ENCODE measurements at regions not wholly inside any gene's neighbourhood (a gene's known extent, or its start where the extent isn't known, plus 50 kb on each side); places are given as distances from the start of the nearest gene placed in this dataset.
"Not testable (repeated sequence)": the region's sequence is repeated elsewhere in the genome, so short reads cannot be mapped to it uniquely, and the experiment has no call there.

GRCh38 chr16:52657924-52658323 lies 111.0 kb upstream of the TOX3 start:
- Histone ChIP-seq H3K9me3 (peaks cover 4 to 23% (median 9%) of the 10 kb centered on the region in 4 donors), H3K4me1 (no peaks in the 10 kb centered on the region), H3K36me3 (no peaks in the 10 kb centered on the region), H3K27me3 (no peaks in the 10 kb centered on the region), H3K27ac (no peak overlapping the region), H3K4me3 (no peak overlapping the region)
- TF ChIP-seq POLR2A (IDR thresholded peaks at IDR 0.05) (no peak), POLR2AphosphoS5 (IDR thresholded peaks at IDR 0.05) (no peak)
- ATAC-seq (ENCODE audit: low FRiP score in 2 of 2), result peak in 1 of 2 donors; percentile 46
- WGBS, 2 donors, result 92 to 94% methylated on average over 3 of the region's 3 CpGs
- no peak for DNase-seq

- DNase-seq; H3K4me1 ChIP-seq; H3K27me3 ChIP-seq; H3K4me3 ChIP-seq; H3K27ac ChIP-seq; H3K36me3 ChIP-seq; ATAC-seq (ENCODE audit: low FRiP score in 2 of 2): not testable (repeated sequence)
- H3K9me3 ChIP-seq, result peaks cover 4 to 20% (median 7%) of the 10 kb centered on the region in 4 donors
- WGBS, 2 donors, result 68 to 74% methylated on average over 7 of the region's 7 CpGs
Observed at GRCh38 chr16:52655916-52656315, 109.0 kb upstream of the TOX3 start.

- peak in 1 of 2 donors; percentile 32 for DNase-seq
- H3K9me3 ChIP-seq, result peaks cover under 1 to 12% (median 6%) of the 10 kb centered on the region in 4 donors
- WGBS, 2 donors, result 92 to 94% methylated on average over 17 of the region's 17 CpGs
- not testable (repeated sequence) for H3K4me1 ChIP-seq; H3K27ac ChIP-seq; H3K27me3 ChIP-seq; H3K36me3 ChIP-seq; H3K4me3 ChIP-seq; ATAC-seq (ENCODE audit: low FRiP score in 2 of 2)
Observed at GRCh38 chr16:52655156-52655555, 108.2 kb upstream of the TOX3 start.

- H3K4me3 ChIP-seq, result no peak overlapping the region
- TF ChIP-seq EP300 (IDR thresholded peaks at IDR 0.05) (no peak), POLR2A (IDR thresholded peaks at IDR 0.05) (no peak), CTCF (IDR thresholded peaks at IDR 0.05) (no peak), POLR2AphosphoS5 (IDR thresholded peaks at IDR 0.05) (no peak)
- H3K4me1 ChIP-seq, result no peaks in the 10 kb centered on the region
- DNase-seq (no peak), ATAC-seq (ENCODE audit: low FRiP score in 2 of 2) (no peak)
- WGBS, 2 donors, result 83 to 86% methylated on average over 4 of the region's 4 CpGs
- no peaks in the 10 kb centered on the region for H3K36me3 ChIP-seq
- no peaks in the 10 kb centered on the region for H3K27me3 ChIP-seq
- H3K27ac ChIP-seq, result no peak overlapping the region
- no peaks in the 10 kb centered on the region for H3K9me3 ChIP-seq
Observed at GRCh38 chr16:52652033-52652432, 105.1 kb upstream of the TOX3 start.

GRCh38 chr16:52650789-52651188 lies 103.8 kb upstream of the TOX3 start:
- H3K4me3 ChIP-seq, result no peak overlapping the region
- WGBS, 2 donors, result 80 to 84% methylated on average over 3 of the region's 3 CpGs
- TF ChIP-seq POLR2AphosphoS5 (IDR thresholded peaks at IDR 0.05) (no peak), POLR2A (IDR thresholded peaks at IDR 0.05) (no peak), CTCF (IDR thresholded peaks at IDR 0.05) (no peak), EP300 (IDR thresholded peaks at IDR 0.05) (no peak)
- H3K27me3 ChIP-seq, result no peaks in the 10 kb centered on the region
- no peaks in the 10 kb centered on the region for H3K9me3 ChIP-seq
- no peaks in the 10 kb centered on the region for H3K4me1 ChIP-seq
- H3K27ac ChIP-seq, result no peak overlapping the region
- DNase-seq (no peak), ATAC-seq (ENCODE audit: low FRiP score in 2 of 2) (no peak)
- H3K36me3 ChIP-seq, result no peaks in the 10 kb centered on the region

- ATAC-seq (ENCODE audit: low FRiP score in 2 of 2) (no peak), DNase-seq (no peak)
- 75 to 76% methylated on average over 3 of the region's 3 CpGs for WGBS, 2 donors
- H3K27me3 ChIP-seq, result no peaks in the 10 kb centered on the region
- H3K4me1 ChIP-seq, result no peaks in the 10 kb centered on the region
- H3K4me3 ChIP-seq, result no peak overlapping the region
- TF ChIP-seq POLR2A (IDR thresholded peaks at IDR 0.05) (no peak), EP300 (IDR thresholded peaks at IDR 0.05) (no peak), CTCF (IDR thresholded peaks at IDR 0.05) (no peak), POLR2AphosphoS5 (IDR thresholded peaks at IDR 0.05) (no peak)
- no peaks in the 10 kb centered on the region for H3K36me3 ChIP-seq
- H3K27ac ChIP-seq, result no peak overlapping the region
- no peaks in the 10 kb centered on the region for H3K9me3 ChIP-seq
Observed at GRCh38 chr16:52650318-52650717, 103.4 kb upstream of the TOX3 start.
